ENCODE measurements at regions not wholly inside any gene's neighbourhood (a gene's known extent, or its start where the extent isn't known, plus 50 kb on each side); places are given as distances from the start of the nearest gene placed in this dataset.
"Not testable (repeated sequence)": the region's sequence is repeated elsewhere in the genome, so short reads cannot be mapped to it uniquely, and the experiment has no call there.

GRCh38 chr2:199040522-199040921, 417.2 kb downstream of the SATB2 start:
- in situ Hi-C loops (cut with HindIII; ENCODE audit: low sequenced_read_pairs) = no loop called here

DNA sequence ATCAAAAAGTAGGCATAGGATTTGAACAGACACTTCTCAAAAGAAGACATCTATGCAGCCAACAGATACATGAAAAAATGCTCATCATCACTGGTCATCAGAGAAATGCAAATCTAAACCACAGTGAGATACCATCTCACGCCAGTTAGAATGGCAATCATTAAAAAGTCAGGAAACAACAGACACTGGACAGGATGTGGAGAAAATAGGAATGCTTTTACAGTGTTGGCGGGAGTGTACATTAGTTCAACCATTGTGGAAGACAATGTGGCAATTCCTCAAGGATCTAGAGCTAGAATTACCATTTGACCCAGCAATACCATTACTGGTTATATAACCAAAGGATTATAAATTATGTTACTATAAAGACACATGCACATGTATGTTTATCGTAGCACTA, 424.0 kb downstream of the SATB2 start:
- in situ Hi-C loops (cut with HindIII; ENCODE audit: low sequenced_read_pairs) = not testable (repeated sequence)

DNA sequence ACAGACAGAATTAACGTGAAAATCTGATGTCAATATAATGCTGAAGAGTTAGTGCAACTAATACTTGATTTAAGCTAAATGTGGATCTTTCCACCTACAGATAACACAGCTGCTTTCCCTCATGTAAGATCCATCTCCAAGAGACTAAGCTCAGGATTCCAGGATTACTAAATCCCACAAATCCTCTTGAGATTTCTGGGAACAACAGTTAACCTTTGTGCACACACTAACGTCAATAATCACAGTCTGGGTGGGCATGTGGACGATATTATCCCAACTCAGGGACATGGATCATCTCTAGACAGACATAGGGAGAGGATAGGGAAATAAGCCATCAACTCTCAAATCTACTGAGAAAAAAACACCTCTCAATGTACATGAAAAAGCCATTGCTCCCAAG, 432.6 kb downstream of the SATB2 start:
- in situ Hi-C loops (cut with HindIII; ENCODE audit: low sequenced_read_pairs) = no loop called here

- in situ Hi-C loops (cut with HindIII; ENCODE audit: low sequenced_read_pairs) = no loop called here
Measured at GRCh38 chr2:199024224-199024623, 433.5 kb downstream of the SATB2 start.

GRCh38 chr2:199019898-199020507, 437.7 kb downstream of the SATB2 start:
- in situ Hi-C loops (cut with HindIII; ENCODE audit: low sequenced_read_pairs) = no loop called here

DNA sequence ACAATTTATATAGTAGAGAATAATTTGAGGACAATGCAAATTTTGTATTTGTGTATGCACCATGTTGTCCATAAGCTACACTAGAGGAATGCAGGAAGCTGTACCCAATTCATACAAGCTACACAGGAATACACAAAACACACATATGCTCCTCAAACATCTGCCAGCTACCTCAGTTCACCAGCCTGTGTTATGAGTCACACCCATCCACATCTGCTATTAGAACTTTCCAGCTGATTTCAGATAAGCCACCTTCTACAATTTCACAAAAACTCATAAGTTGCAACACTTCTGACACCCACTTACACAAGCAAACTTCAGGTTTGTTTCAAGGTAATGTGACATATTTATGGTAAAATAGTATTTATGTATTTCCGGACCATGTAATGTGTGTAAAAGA, 438.9 kb downstream of the SATB2 start:
- in situ Hi-C loops (cut with HindIII; ENCODE audit: low sequenced_read_pairs) = no loop called here

- in situ Hi-C loops (cut with HindIII; ENCODE audit: low sequenced_read_pairs) = no loop called here
Measured at GRCh38 chr2:199015072-199015471, 442.7 kb downstream of the SATB2 start.

- in situ Hi-C loops (cut with HindIII; ENCODE audit: low sequenced_read_pairs) = no loop called here
Measured at GRCh38 chr2:199014226-199014625, 443.5 kb downstream of the SATB2 start.

DNA sequence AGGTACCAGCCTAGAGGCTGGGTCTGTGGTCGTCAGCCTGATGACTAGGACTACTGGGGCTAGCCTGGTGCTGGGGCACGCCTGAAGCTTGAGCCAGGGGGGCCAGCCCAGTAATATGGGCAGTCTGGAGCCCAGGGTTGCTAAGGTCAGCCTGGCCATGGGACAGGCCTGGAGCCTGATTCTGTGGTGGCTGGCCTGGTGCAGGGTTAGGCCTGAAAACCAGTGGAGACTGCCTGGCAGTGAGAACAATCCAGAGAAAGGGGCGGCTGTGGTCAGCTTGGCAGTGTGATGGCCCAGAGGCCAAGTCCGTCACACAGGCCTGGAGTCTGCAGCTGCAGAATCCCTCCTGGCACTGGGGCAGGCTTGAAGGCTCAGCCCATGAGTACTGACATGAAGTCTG, 445.8 kb downstream of the SATB2 start:
- in situ Hi-C loops (cut with HindIII; ENCODE audit: low sequenced_read_pairs) = no loop called here

DNA sequence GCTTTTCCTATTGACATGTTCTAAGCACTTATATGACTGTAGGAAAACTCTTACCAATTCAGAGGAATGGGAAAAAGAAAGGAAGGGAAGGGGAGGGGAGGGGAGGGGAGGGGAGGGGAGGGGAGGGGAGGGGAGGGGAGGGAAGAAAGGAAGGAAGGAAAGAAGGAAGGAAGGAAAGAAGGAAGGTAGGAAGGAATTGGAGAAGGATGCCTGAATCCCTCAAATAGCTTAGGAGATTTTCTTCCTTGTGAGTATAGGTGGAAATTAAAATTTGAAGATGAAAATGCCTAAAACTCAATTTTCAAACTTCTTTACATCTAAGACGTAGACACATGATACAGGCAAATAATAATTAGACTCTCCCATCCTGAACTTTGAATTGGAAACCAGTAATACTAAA, 463.1 kb downstream of the SATB2 start:
- in situ Hi-C loops (cut with HindIII; ENCODE audit: low sequenced_read_pairs) = no loop called here

GRCh38 chr2:198991431-198991830, 466.3 kb downstream of the SATB2 start:
- in situ Hi-C loops (cut with HindIII; ENCODE audit: low sequenced_read_pairs) = no loop called here

- in situ Hi-C loops (cut with HindIII; ENCODE audit: low sequenced_read_pairs) = no loop called here
Measured at GRCh38 chr2:198975779-198976178, 482.0 kb downstream of the SATB2 start.

GRCh38 chr2:198973785-198974184, 484.0 kb downstream of the SATB2 start:
- in situ Hi-C loops (cut with HindIII; ENCODE audit: low sequenced_read_pairs) = no loop called here

DNA sequence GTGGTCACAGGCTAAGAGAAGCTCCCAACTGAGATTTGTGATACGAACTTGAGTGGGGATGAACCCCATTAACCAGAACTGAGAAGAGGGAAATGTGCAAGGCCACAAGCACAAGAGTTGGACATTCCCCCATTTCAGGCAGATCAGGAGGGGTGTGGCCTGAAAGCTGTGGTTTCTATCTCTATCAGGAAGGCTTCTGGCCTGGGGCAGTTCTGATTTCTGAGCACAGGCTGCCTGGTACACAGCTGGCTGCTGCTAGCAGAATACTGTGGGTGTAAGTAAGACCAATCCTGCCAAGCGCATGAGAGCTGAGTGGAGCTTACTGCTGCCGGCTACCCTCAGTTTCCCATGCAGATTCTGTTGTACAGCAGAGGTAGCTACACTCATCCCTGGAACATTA, 484.6 kb downstream of the SATB2 start:
- in situ Hi-C loops (cut with HindIII; ENCODE audit: low sequenced_read_pairs) = no loop called here

GRCh38 chr2:198968545-198968944, 489.2 kb downstream of the SATB2 start:
- in situ Hi-C loops (cut with HindIII; ENCODE audit: low sequenced_read_pairs) = no loop called here

DNA sequence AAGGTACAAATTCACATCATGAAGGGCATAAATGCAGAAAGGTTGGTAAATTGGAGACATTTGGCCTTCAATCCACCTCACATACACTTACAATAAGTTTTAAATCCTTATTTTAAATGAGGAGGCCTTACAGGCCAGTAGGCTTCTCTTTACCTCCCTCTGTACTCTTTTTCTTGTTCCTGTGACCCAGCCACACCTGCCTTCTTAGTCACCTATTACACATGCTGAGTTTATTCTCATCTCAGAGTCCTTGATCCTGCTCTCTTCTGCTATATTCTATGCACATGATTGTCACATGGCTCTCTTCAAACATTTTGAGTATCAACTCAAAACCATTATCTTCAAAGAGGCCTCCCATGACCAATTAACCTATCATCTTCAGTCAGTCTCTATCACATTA, 491.5 kb downstream of the SATB2 start:
- in situ Hi-C loops (cut with HindIII; ENCODE audit: low sequenced_read_pairs) = no loop called here

GRCh38 chr2:198961547-198961946, 496.2 kb downstream of the SATB2 start:
- in situ Hi-C loops (cut with HindIII; ENCODE audit: low sequenced_read_pairs) = no loop called here

DNA sequence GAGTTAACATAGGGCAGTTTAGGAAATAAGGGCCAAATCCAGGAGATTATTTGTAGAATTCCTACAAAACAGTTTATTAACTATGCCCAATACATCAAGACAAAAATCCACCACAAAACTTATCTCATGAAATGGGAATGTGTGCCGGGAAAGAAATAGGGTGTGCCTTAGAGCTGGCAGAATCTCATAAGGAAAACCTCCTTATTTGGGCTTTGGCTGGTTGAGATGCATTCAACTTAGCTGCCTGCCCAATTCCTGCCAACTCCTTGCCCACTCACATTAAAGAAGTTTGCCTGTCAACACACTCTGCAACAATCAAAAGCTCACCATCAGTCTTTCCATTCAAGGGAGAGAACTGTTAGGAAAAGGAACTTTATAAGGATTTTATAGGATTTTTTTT, 500.6 kb downstream of the SATB2 start:
- in situ Hi-C loops (cut with HindIII; ENCODE audit: low sequenced_read_pairs) = no loop called here

- in situ Hi-C loops (cut with HindIII; ENCODE audit: low sequenced_read_pairs) = no loop called here
Measured at GRCh38 chr2:198953328-198953727, 504.4 kb downstream of the SATB2 start.

DNA sequence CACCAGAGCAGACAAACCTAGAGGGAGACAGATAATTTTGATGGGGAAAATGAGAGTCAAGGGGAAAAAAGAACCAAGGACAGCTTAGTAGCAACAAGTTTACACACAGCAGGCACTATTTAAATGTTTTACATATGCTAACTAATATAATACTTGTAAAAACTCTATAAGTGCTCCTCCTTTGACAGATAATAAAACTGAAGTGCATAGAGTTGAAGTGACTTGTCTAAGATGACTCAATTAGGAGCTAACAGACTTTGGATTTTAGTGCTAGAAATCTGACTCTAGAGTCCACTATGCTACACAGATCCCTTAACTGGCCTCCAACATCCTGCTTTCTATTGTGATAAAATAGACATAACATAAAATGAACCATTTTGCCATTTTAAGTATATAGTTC, 506.9 kb downstream of the SATB2 start:
- in situ Hi-C loops (cut with HindIII; ENCODE audit: low sequenced_read_pairs) = no loop called here

GRCh38 chr2:198945496-198945895, 512.2 kb downstream of the SATB2 start:
- in situ Hi-C loops (cut with HindIII; ENCODE audit: low sequenced_read_pairs) = no loop called here

DNA sequence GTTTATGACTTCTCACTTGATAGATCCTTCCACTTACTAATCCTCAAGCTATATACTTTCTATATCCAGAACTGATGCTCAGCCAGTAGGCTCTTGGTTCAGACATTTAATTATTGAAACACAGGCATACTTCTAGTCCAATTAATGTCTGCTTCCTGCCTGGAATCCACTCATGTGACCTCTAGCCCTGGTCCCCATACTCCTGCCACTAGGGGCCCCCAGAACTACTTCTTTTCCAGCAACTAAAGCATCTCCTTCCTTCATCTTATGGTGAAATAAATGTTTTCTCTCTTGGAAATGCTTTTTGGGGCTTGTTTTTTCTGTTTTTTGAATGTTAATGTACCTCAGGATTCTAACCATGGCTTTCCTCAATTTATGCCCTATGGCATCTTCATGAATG, 527.6 kb downstream of the SATB2 start:
- in situ Hi-C loops (cut with HindIII; ENCODE audit: low sequenced_read_pairs) = no loop called here

DNA sequence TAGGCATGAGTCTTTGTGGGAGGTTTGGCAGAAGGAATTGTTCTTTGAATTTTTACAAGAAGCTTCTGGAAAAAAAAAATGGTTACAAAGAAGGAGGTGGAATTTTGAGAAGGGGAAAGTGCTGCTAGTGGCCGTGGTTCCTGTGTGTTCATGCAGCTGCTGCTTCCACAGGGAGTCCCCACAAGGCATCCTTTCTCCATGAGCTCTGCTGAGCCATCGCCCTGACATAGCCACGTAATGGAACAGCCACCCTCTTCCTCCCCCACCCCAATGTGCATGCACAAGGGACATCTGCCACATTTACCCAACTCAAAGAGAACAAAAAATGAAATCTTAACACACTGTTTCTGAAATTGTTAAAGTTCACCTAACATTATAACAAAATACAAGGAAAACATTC, 529.7 kb downstream of the SATB2 start:
- in situ Hi-C loops (cut with HindIII; ENCODE audit: low sequenced_read_pairs) = no loop called here
